HepG2 (cell line): ENCODE measurements at regions not wholly inside any gene's neighbourhood (a gene's known extent, or its start where the extent isn't known, plus 50 kb on each side); places are given as distances from the start of the nearest gene placed in this dataset.

Experiments used
- BATF2 ChIP-seq: sonication (generic); formaldehyde crosslinking; IDR thresholded peaks from 2 replicates; pipeline ENCODE4 v1.8.0; 2022; ENCODE audit warnings: mild to moderate bottlenecking, missing genetic modification reagents, moderate library complexity
- DNMT3B ChIP-seq: conservative IDR thresholded peaks from 2 replicates; pipeline ENCODE4 v1.6.1; 2016; ENCODE audit warnings: missing biosample characterization, control low read depth
- JARID2 ChIP-seq: sonication (generic); formaldehyde crosslinking; IDR thresholded peaks from 2 replicates; pipeline ENCODE4 v1.8.1; 2023; ENCODE audit warnings: missing genetic modification reagents, inconsistent platforms; ENCODE audit not compliant: insufficient replicate concordance
- LCORL ChIP-seq, 2 experiments: fragments of 450-650 bp in 1 of 2; sonication (generic) in 1 of 2; formaldehyde crosslinking in 1 of 2; IDR thresholded peaks; 2 replicates each; pipeline versions ENCODE4 v1.5.0 to v1.6.1; 2017 to 2020; ENCODE audit warnings: antibody characterized with exemption in 1 of 2, missing genetic modification reagents in 1 of 2
- MED8 ChIP-seq: sonication (generic); formaldehyde crosslinking; IDR thresholded peaks from 2 replicates; pipeline ENCODE4 v1.8.1; 2023; ENCODE audit warnings: mild to moderate bottlenecking, missing genetic modification reagents; ENCODE audit not compliant: insufficient replicate concordance
- PREB ChIP-seq: sonication (generic); formaldehyde crosslinking; IDR thresholded peaks from 2 replicates; pipeline ENCODE4 v1.4.0; 2020; ENCODE audit warnings: missing genetic modification reagents
- SP4 ChIP-seq: sonication (generic); formaldehyde crosslinking; IDR thresholded peaks from 2 replicates; pipeline ENCODE4 v1.8.1; 2023; ENCODE audit warnings: mild to moderate bottlenecking, missing genetic modification reagents
- YY1 ChIP-seq: IDR thresholded peaks from 2 replicates; pipeline ENCODE4 v1.6.1; 2011; ENCODE audit warnings: low read length, low read depth, moderate library complexity, mild to moderate bottlenecking; ENCODE audit not compliant: insufficient read depth, insufficient replicate concordance
- TF ChIP-seq, protein P1 (sequence below): IDR thresholded peaks from 2 replicates; pipeline ENCODE4 v1.6.1; 2016; ENCODE audit warnings: mild to moderate bottlenecking

- TF ChIP-seq BATF2 (CRISPR knock-in tag) (no peak), SP4 (CRISPR knock-in tag) (no peak), LCORL (IDR thresholded peaks at IDR 0.05) (no peak), LCORL (CRISPR knock-in tag; IDR thresholded peaks at IDR 0.05) (no peak), YY1 (no peak), JARID2 (CRISPR knock-in tag) (no peak), MED8 (CRISPR knock-in tag) (no peak), DNMT3B (CRISPR knock-in tag) (no peak), PREB (no peak)
- TF ChIP-seq, protein P1, sequence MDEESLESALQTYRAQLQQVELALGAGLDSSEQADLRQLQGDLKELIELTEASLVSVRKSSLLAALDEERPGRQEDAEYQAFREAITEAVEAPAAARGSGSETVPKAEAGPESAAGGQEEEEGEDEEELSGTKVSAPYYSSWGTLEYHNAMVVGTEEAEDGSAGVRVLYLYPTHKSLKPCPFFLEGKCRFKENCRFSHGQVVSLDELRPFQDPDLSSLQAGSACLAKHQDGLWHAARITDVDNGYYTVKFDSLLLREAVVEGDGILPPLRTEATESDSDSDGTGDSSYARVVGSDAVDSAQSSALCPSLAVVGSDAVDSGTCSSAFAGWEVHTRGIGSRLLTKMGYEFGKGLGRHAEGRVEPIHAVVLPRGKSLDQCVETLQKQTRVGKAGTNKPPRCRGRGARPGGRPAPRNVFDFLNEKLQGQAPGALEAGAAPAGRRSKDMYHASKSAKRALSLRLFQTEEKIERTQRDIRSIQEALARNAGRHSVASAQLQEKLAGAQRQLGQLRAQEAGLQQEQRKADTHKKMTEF = no peak
Observed at GRCh38 chr14:100442498-100443490, 119.7 kb downstream of the SLC25A47 start (continued).
